ENCODE measurements at regions not wholly inside any gene's neighbourhood (a gene's known extent, or its start where the extent isn't known, plus 50 kb on each side); places are given as distances from the start of the nearest gene placed in this dataset.

GRCh38 chr1:238161955-238162354 lies 271.2 kb upstream of the ZP4 start:
- no peak for DNase-seq
- no peak overlapping the region for H3K4me3 ChIP-seq (ENCODE audit: low read length)
- Mint-ChIP-seq H3K4me1 (no peaks in the 10 kb centered on the region), H3K27ac (no peak overlapping the region), H3K4me3 (no peak overlapping the region), H3K9me3 (peaks cover 11 to 34% (median 13%) of the 10 kb centered on the region in 5 donors), H3K36me3 (no peaks in the 10 kb centered on the region), H3K27me3 (no peaks in the 10 kb centered on the region)
- POLR2A ChIA-PET, result no interaction called here
- no peaks in the 10 kb centered on the region for H3K9me3 ChIP-seq (ENCODE audit: low read length)
- H3K27me3 ChIP-seq (ENCODE audit: insufficient read depth, low read length, poor library complexity, severe bottlenecking), result no peaks in the 10 kb centered on the region
- H3K4me1 ChIP-seq (ENCODE audit: insufficient read depth, low read length), result no peaks in the 10 kb centered on the region
- no peaks in the 10 kb centered on the region for H3K36me3 ChIP-seq (ENCODE audit: insufficient read depth, low read length)
- no peak overlapping the region for H3K27ac ChIP-seq (ENCODE audit: low read depth, low read length)
- CTCF ChIA-PET, result no interaction called here

GRCh38 chr1:238153939-238154338 lies 263.2 kb upstream of the ZP4 start:
- H3K27me3 Mint-ChIP-seq, result peaks cover 0 to 5% of the 10 kb centered on the region in 2 donors
- Histone ChIP-seq H3K4me3 (ENCODE audit: low read length) (no peak overlapping the region), H3K36me3 (ENCODE audit: insufficient read depth, low read length) (no peaks in the 10 kb centered on the region), H3K27ac (ENCODE audit: low read depth, low read length) (no peak overlapping the region), H3K9me3 (ENCODE audit: low read length) (no peaks in the 10 kb centered on the region), H3K4me1 (ENCODE audit: insufficient read depth, low read length) (no peaks in the 10 kb centered on the region), H3K27me3 (ENCODE audit: insufficient read depth, low read length, poor library complexity, severe bottlenecking) (no peaks in the 10 kb centered on the region)
- POLR2A ChIA-PET, result no interaction called here
- DNase-seq, result no peak
- H3K9me3 Mint-ChIP-seq, result peaks cover 3 to 11% (median 6%) of the 10 kb centered on the region in 5 donors
- CTCF ChIA-PET, result no interaction called here
- H3K27ac Mint-ChIP-seq, result no peak overlapping the region
- H3K4me1 Mint-ChIP-seq, result no peaks in the 10 kb centered on the region
- no peak overlapping the region for H3K4me3 Mint-ChIP-seq
- no peaks in the 10 kb centered on the region for H3K36me3 Mint-ChIP-seq

GRCh38 chr1:238153253-238153652 lies 262.5 kb upstream of the ZP4 start:
- peaks cover 3 to 11% (median 6%) of the 10 kb centered on the region in 5 donors for H3K9me3 Mint-ChIP-seq
- H3K27me3 ChIP-seq (ENCODE audit: insufficient read depth, low read length, poor library complexity, severe bottlenecking), result no peaks in the 10 kb centered on the region
- H3K9me3 ChIP-seq (ENCODE audit: low read length), result no peaks in the 10 kb centered on the region
- CTCF ChIA-PET, result no interaction called here
- H3K4me3 Mint-ChIP-seq, result no peak overlapping the region
- H3K36me3 ChIP-seq (ENCODE audit: insufficient read depth, low read length), result no peaks in the 10 kb centered on the region
- H3K27ac ChIP-seq (ENCODE audit: low read depth, low read length), result no peak overlapping the region
- H3K4me1 Mint-ChIP-seq, result no peaks in the 10 kb centered on the region
- no peak overlapping the region for H3K4me3 ChIP-seq (ENCODE audit: low read length)
- no peaks in the 10 kb centered on the region for H3K4me1 ChIP-seq (ENCODE audit: insufficient read depth, low read length)
- no peaks in the 10 kb centered on the region for H3K36me3 Mint-ChIP-seq
- POLR2A ChIA-PET, result no interaction called here
- H3K27ac Mint-ChIP-seq, result no peak overlapping the region
- DNase-seq, result no peak
- peaks cover 0 to 5% of the 10 kb centered on the region in 2 donors for H3K27me3 Mint-ChIP-seq

- Mint-ChIP-seq H3K36me3 (no peaks in the 10 kb centered on the region), H3K27me3 (peaks cover 0 to 5% of the 10 kb centered on the region in 2 donors), H3K4me1 (no peaks in the 10 kb centered on the region), H3K27ac (no peak overlapping the region), H3K9me3 (peaks cover 5 to 11% (median 8%) of the 10 kb centered on the region in 5 donors), H3K4me3 (no peak overlapping the region)
- no peaks in the 10 kb centered on the region for H3K36me3 ChIP-seq (ENCODE audit: insufficient read depth, low read length)
- CTCF ChIA-PET, result no interaction called here
- no peak for DNase-seq
- H3K9me3 ChIP-seq (ENCODE audit: low read length), result no peaks in the 10 kb centered on the region
- H3K27ac ChIP-seq (ENCODE audit: low read depth, low read length), result no peak overlapping the region
- POLR2A ChIA-PET, result no interaction called here
- no peaks in the 10 kb centered on the region for H3K27me3 ChIP-seq (ENCODE audit: insufficient read depth, low read length, poor library complexity, severe bottlenecking)
- H3K4me1 ChIP-seq (ENCODE audit: insufficient read depth, low read length), result no peaks in the 10 kb centered on the region
- no peak overlapping the region for H3K4me3 ChIP-seq (ENCODE audit: low read length)
Observed at GRCh38 chr1:238152119-238152518, 261.4 kb upstream of the ZP4 start.

- no peak overlapping the region for H3K27ac Mint-ChIP-seq
- CTCF ChIA-PET, result no interaction called here
- peaks cover 0 to 10% (median 3%) of the 10 kb centered on the region in 5 donors for H3K9me3 Mint-ChIP-seq
- H3K4me1 Mint-ChIP-seq, result no peaks in the 10 kb centered on the region
- H3K27ac ChIP-seq (ENCODE audit: low read depth, low read length), result no peak overlapping the region
- no peak overlapping the region for H3K4me3 Mint-ChIP-seq
- H3K36me3 Mint-ChIP-seq, result no peaks in the 10 kb centered on the region
- H3K36me3 ChIP-seq (ENCODE audit: insufficient read depth, low read length), result no peaks in the 10 kb centered on the region
- H3K9me3 ChIP-seq (ENCODE audit: low read length), result no peaks in the 10 kb centered on the region
- POLR2A ChIA-PET, result no interaction called here
- no peak overlapping the region for H3K4me3 ChIP-seq (ENCODE audit: low read length)
- no peaks in the 10 kb centered on the region for H3K4me1 ChIP-seq (ENCODE audit: insufficient read depth, low read length)
- DNase-seq, result no peak
- no peaks in the 10 kb centered on the region for H3K27me3 ChIP-seq (ENCODE audit: insufficient read depth, low read length, poor library complexity, severe bottlenecking)
- H3K27me3 Mint-ChIP-seq, result no peaks in the 10 kb centered on the region
Observed at GRCh38 chr1:238143038-238143437, 252.3 kb upstream of the ZP4 start.

GRCh38 chr1:238141353-238141752 lies 250.6 kb upstream of the ZP4 start:
- Histone ChIP-seq H3K4me3 (ENCODE audit: low read length) (no peak overlapping the region), H3K4me1 (ENCODE audit: insufficient read depth, low read length) (no peaks in the 10 kb centered on the region), H3K27ac (ENCODE audit: low read depth, low read length) (no peak overlapping the region), H3K27me3 (ENCODE audit: insufficient read depth, low read length, poor library complexity, severe bottlenecking) (no peaks in the 10 kb centered on the region), H3K36me3 (ENCODE audit: insufficient read depth, low read length) (no peaks in the 10 kb centered on the region), H3K9me3 (ENCODE audit: low read length) (no peaks in the 10 kb centered on the region)
- Mint-ChIP-seq H3K27ac (no peak overlapping the region), H3K9me3 (peaks cover 0 to 7% (median 2%) of the 10 kb centered on the region in 5 donors), H3K27me3 (no peaks in the 10 kb centered on the region), H3K4me1 (no peaks in the 10 kb centered on the region), H3K4me3 (no peak overlapping the region), H3K36me3 (no peaks in the 10 kb centered on the region)
- ChIA-PET CTCF (no interaction called here), POLR2A (no interaction called here)
- DNase-seq, result no peak

GRCh38 chr1:238139713-238140112 lies 249.0 kb upstream of the ZP4 start:
- POLR2A ChIA-PET, result no interaction called here
- Mint-ChIP-seq H3K9me3 (peaks cover 0 to 15% (median 0%) of the 10 kb centered on the region in 5 donors), H3K36me3 (no peaks in the 10 kb centered on the region), H3K4me3 (no peak overlapping the region), H3K27ac (no peak overlapping the region), H3K27me3 (no peaks in the 10 kb centered on the region), H3K4me1 (no peaks in the 10 kb centered on the region)
- Histone ChIP-seq H3K9me3 (ENCODE audit: low read length) (no peaks in the 10 kb centered on the region), H3K4me3 (ENCODE audit: low read length) (no peak overlapping the region), H3K27me3 (ENCODE audit: insufficient read depth, low read length, poor library complexity, severe bottlenecking) (no peaks in the 10 kb centered on the region), H3K4me1 (ENCODE audit: insufficient read depth, low read length) (no peaks in the 10 kb centered on the region), H3K36me3 (ENCODE audit: insufficient read depth, low read length) (no peaks in the 10 kb centered on the region), H3K27ac (ENCODE audit: low read depth, low read length) (no peak overlapping the region)
- DNase-seq, result no peak
- CTCF ChIA-PET, result no interaction called here

- POLR2A ChIA-PET, result no interaction called here
- Mint-ChIP-seq H3K4me1 (no peaks in the 10 kb centered on the region), H3K4me3 (no peak overlapping the region)
Observed at GRCh38 chr1:238138059-238138626, 247.4 kb upstream of the ZP4 start.

More at GRCh38 chr1:238138059-238138626, 247.4 kb upstream of the ZP4 start:
- Mint-ChIP-seq H3K27me3 (no peaks in the 10 kb centered on the region), H3K9me3 (peaks cover 0 to 15% (median 2%) of the 10 kb centered on the region in 5 donors), H3K36me3 (no peaks in the 10 kb centered on the region), H3K27ac (no peak overlapping the region)
- Histone ChIP-seq H3K9me3 (ENCODE audit: low read length) (no peaks in the 10 kb centered on the region), H3K4me3 (ENCODE audit: low read length) (no peak overlapping the region), H3K27ac (ENCODE audit: low read depth, low read length) (no peak overlapping the region), H3K4me1 (ENCODE audit: insufficient read depth, low read length) (no peaks in the 10 kb centered on the region), H3K27me3 (ENCODE audit: insufficient read depth, low read length, poor library complexity, severe bottlenecking) (no peaks in the 10 kb centered on the region), H3K36me3 (ENCODE audit: insufficient read depth, low read length) (no peaks in the 10 kb centered on the region)
- no peak for DNase-seq
- CTCF ChIA-PET, result no interaction called here
